HG03571 (cell line): ENCODE measurements at regions not wholly inside any gene's neighbourhood (a gene's known extent, or its start where the extent isn't known, plus 50 kb on each side); places are given as distances from the start of the nearest gene placed in this dataset.

Source experiments
- ATAC-seq: cut with Tn5 transposase; IDR thresholded peaks from one replicate; pipeline ENCODE4 v1.9.1; 2021; ENCODE audit not compliant: unreplicated experiment

- no peak for ATAC-seq
Measured at GRCh38 chr14:22084393-22085281, 411.0 kb upstream of the OR4E1 start.

GRCh38 chr14:22081337-22081736 is 407.7 kb upstream of the OR4E1 start:
- ATAC-seq: no peak

- ATAC-seq: no peak
Measured at GRCh38 chr14:22079766-22080165, 406.1 kb upstream of the OR4E1 start.

- no peak for ATAC-seq
Measured at GRCh38 chr14:22073801-22074200, 400.2 kb upstream of the OR4E1 start.

GRCh38 chr14:22071006-22071405 is 397.4 kb upstream of the OR4E1 start:
- ATAC-seq: peak; percentile 90

- peak; percentile 38 for ATAC-seq
Measured at GRCh38 chr14:22070119-22070982, 396.7 kb upstream of the OR4E1 start.

GRCh38 chr14:22065347-22065746 is 391.7 kb upstream of the OR4E1 start:
- ATAC-seq: no peak

GRCh38 chr14:22059201-22059600 is 385.6 kb upstream of the OR4E1 start:
- ATAC-seq: no peak

GRCh38 chr14:22052795-22053194 is 379.2 kb upstream of the OR4E1 start:
- no peak for ATAC-seq

GRCh38 chr14:22047115-22047514 is 373.5 kb upstream of the OR4E1 start:
- no peak for ATAC-seq

- no peak for ATAC-seq
Measured at GRCh38 chr14:22046063-22046462, 372.4 kb upstream of the OR4E1 start.

GRCh38 chr14:22044193-22044592 is 370.6 kb upstream of the OR4E1 start:
- no peak for ATAC-seq

- no peak for ATAC-seq
Measured at GRCh38 chr14:22040781-22041125, 367.1 kb upstream of the OR4E1 start.

GRCh38 chr14:22039938-22040780 is 366.5 kb upstream of the OR4E1 start:
- no peak for ATAC-seq

- ATAC-seq: no peak
Measured at GRCh38 chr14:22036541-22037239, 363.1 kb upstream of the OR4E1 start.

GRCh38 chr14:22026527-22026926 is 352.9 kb upstream of the OR4E1 start:
- ATAC-seq: no peak

- ATAC-seq: no peak
Measured at GRCh38 chr14:22025879-22026278, 352.3 kb upstream of the OR4E1 start.

- no peak for ATAC-seq
Measured at GRCh38 chr14:22024137-22024536, 350.5 kb upstream of the OR4E1 start.

- ATAC-seq: no peak
Measured at GRCh38 chr14:22018890-22019289, 345.3 kb upstream of the OR4E1 start.

GRCh38 chr14:22012452-22012851 is 338.8 kb upstream of the OR4E1 start:
- ATAC-seq: no peak

GRCh38 chr14:22011253-22011642 is 337.6 kb upstream of the OR4E1 start:
- no peak for ATAC-seq
